GM18498 (cell line): ENCODE measurements at regions not wholly inside any gene's neighbourhood (a gene's known extent, or its start where the extent isn't known, plus 50 kb on each side); places are given as distances from the start of the nearest gene placed in this dataset.
A peak's percentile ranks its signal among the peaks of the same experiment; 100 is the strongest.

Experiments used
- ATAC-seq: cut with Tn5 transposase; IDR thresholded peaks from one replicate; pipeline ENCODE4 v1.9.1; 2021; ENCODE audit warnings: mild to moderate bottlenecking, moderate library complexity; ENCODE audit not compliant: unreplicated experiment

- no peak for ATAC-seq
Measured at GRCh38 chr1:53378061-53378460, 50.2 kb upstream of the LRP8 start.

- no peak for ATAC-seq
Measured at GRCh38 chr1:53378932-53379661, 51.2 kb upstream of the LRP8 start.

- ATAC-seq: no peak
Measured at GRCh38 chr1:53379662-53380002, 51.8 kb upstream of the LRP8 start.

- ATAC-seq: no peak
Measured at GRCh38 chr1:53380296-53380695, 52.4 kb upstream of the LRP8 start.

GRCh38 chr1:53381790-53382401, 54.0 kb upstream of the LRP8 start:
- ATAC-seq: no peak

GRCh38 chr1:53383136-53383870, 55.4 kb upstream of the LRP8 start:
- ATAC-seq: no peak

- no peak for ATAC-seq
Measured at GRCh38 chr1:53384796-53385195, 56.9 kb upstream of the LRP8 start.

- ATAC-seq: no peak
Measured at GRCh38 chr1:53385276-53386225, 57.7 kb upstream of the LRP8 start.

- ATAC-seq: no peak
Measured at GRCh38 chr1:53388963-53389362, 61.1 kb upstream of the LRP8 start.

- ATAC-seq: no peak
Measured at GRCh38 chr1:53390261-53390660, 62.4 kb upstream of the LRP8 start.

GRCh38 chr1:53390736-53391135, 62.9 kb upstream of the LRP8 start:
- no peak for ATAC-seq

- no peak for ATAC-seq
Measured at GRCh38 chr1:53391296-53391695, 63.4 kb upstream of the LRP8 start.

GRCh38 chr1:53391982-53392381, 64.1 kb upstream of the LRP8 start:
- no peak for ATAC-seq

GRCh38 chr1:53392460-53392859, 64.6 kb upstream of the LRP8 start:
- no peak for ATAC-seq

GRCh38 chr1:53393325-53393792, 65.5 kb upstream of the LRP8 start:
- peak; percentile 58 for ATAC-seq

- no peak for ATAC-seq
Measured at GRCh38 chr1:53394306-53394705, 64.9 kb upstream of the DMRTB1 start.

- ATAC-seq: no peak
Measured at GRCh38 chr1:53395671-53396215, 63.5 kb upstream of the DMRTB1 start.

- no peak for ATAC-seq
Measured at GRCh38 chr1:53396573-53397268, 62.5 kb upstream of the DMRTB1 start.

- no peak for ATAC-seq
Measured at GRCh38 chr1:53398091-53398490, 61.1 kb upstream of the DMRTB1 start.
